NCI-H524 treated with DMSO at 0.1 percent for 48 hours (cell line): ENCODE measurements at regions not wholly inside any gene's neighbourhood (a gene's known extent, or its start where the extent isn't known, plus 50 kb on each side); places are given as distances from the start of the nearest gene placed in this dataset.
"Not testable (repeated sequence)": the region's sequence is repeated elsewhere in the genome, so short reads cannot be mapped to it uniquely, and the experiment has no call there.

ENCODE experiments used
- DNase-seq: peaks from one replicate; lab custom pipeline; 2025; lab: John Stamatoyannopoulos, UW

- DNase-seq: no peak
Observed at GRCh38 chr18:25493401-25493800, 141.4 kb upstream of the ZNF521 start.

GRCh38 chr18:25490316-25490715, 138.3 kb upstream of the ZNF521 start:
- no peak for DNase-seq

- no peak for DNase-seq
Observed at GRCh38 chr18:25473008-25473407, 121.0 kb upstream of the ZNF521 start.

- DNase-seq: not testable (repeated sequence)
Observed at GRCh38 chr18:25470756-25471524, 119.0 kb upstream of the ZNF521 start.

- no peak for DNase-seq
Observed at GRCh38 chr18:25470062-25470461, 118.1 kb upstream of the ZNF521 start.

GRCh38 chr18:25469489-25469888, 117.5 kb upstream of the ZNF521 start:
- no peak for DNase-seq

GRCh38 chr18:25467226-25467987, 115.4 kb upstream of the ZNF521 start:
- peak; percentile 33 for DNase-seq

GRCh38 chr18:25465152-25465732, 113.3 kb upstream of the ZNF521 start:
- DNase-seq: no peak

GRCh38 chr18:25464227-25464626, 112.3 kb upstream of the ZNF521 start:
- DNase-seq: no peak

GRCh38 chr18:25463726-25464125, 111.8 kb upstream of the ZNF521 start:
- no peak for DNase-seq

GRCh38 chr18:25459814-25460213, 107.8 kb upstream of the ZNF521 start:
- no peak for DNase-seq

GRCh38 chr18:25457601-25458000, 105.6 kb upstream of the ZNF521 start:
- DNase-seq: no peak

GRCh38 chr18:25457126-25457525, 105.2 kb upstream of the ZNF521 start:
- DNase-seq: no peak

- DNase-seq: no peak
Observed at GRCh38 chr18:25456334-25457010, 104.5 kb upstream of the ZNF521 start.

GRCh38 chr18:25455646-25456045, 103.7 kb upstream of the ZNF521 start:
- no peak for DNase-seq

- no peak for DNase-seq
Observed at GRCh38 chr18:25455159-25455558, 103.2 kb upstream of the ZNF521 start.

- no peak for DNase-seq
Observed at GRCh38 chr18:25454730-25455129, 102.8 kb upstream of the ZNF521 start.

- no peak for DNase-seq
Observed at GRCh38 chr18:25454270-25454659, 102.3 kb upstream of the ZNF521 start.

GRCh38 chr18:25453556-25454269, 101.7 kb upstream of the ZNF521 start:
- DNase-seq: no peak

- DNase-seq: no peak
Observed at GRCh38 chr18:25451077-25451658, 99.2 kb upstream of the ZNF521 start.

- no peak for DNase-seq
Observed at GRCh38 chr18:25449046-25449445, 97.1 kb upstream of the ZNF521 start.
